Breast epithelium (tissue), 4 donors: ENCODE measurements at regions not wholly inside any gene's neighbourhood (a gene's known extent, or its start where the extent isn't known, plus 50 kb on each side); places are given as distances from the start of the nearest gene placed in this dataset.

Source experiments
- DNase-seq, 2 donors: peaks; one replicate each; pipeline ENCODE4 v3.0.0-alpha.2; 2019; ENCODE audit warnings: low spot score in 2 of 2
- H3K27ac ChIP-seq, 2 donors: fragments of 200-600 bp; sonication (generic) in 1 of 2; one replicate each; pipeline ENCODE4 v1.5.1; 2016 to 2019; ENCODE audit warnings: mild to moderate bottlenecking in 1 of 2
- H3K27me3 ChIP-seq, 2 donors: fragments of 200-600 bp; sonication (generic) in 1 of 2; one replicate each; pipeline versions ENCODE4 v1.5.1 to v1.6.0; 2017 to 2019; ENCODE audit warnings: control low read depth in 1 of 2, mild to moderate bottlenecking in 1 of 2
- H3K36me3 ChIP-seq: fragments of 200-600 bp; one replicate; pipeline ENCODE4 v1.5.1; 2019
- H3K4me1 ChIP-seq, 2 donors: fragments of 200-600 bp; sonication (generic); one replicate each; pipeline ENCODE4 v1.5.1; 2016 to 2019; ENCODE audit warnings: control low read depth in 1 of 2
- H3K4me3 ChIP-seq, 3 donors: fragments of 200-600 bp; sonication (generic); 1 replicate in 2 of 3; 2 replicates in 1 of 3; pipeline ENCODE4 v1.5.1; 2016 to 2019; ENCODE audit warnings: mild to moderate bottlenecking in 3 of 3, moderate library complexity in 2 of 3
- H3K9me3 ChIP-seq, 2 donors: fragments of 200-600 bp; sonication (generic) in 1 of 2; one replicate each; pipeline ENCODE4 v1.5.1; 2016 to 2019; ENCODE audit warnings: control low read depth in 1 of 2
- POLR2A ChIP-seq: fragments of 450-650 bp; IDR thresholded peaks from one replicate; pipeline ENCODE4 v1.6.1; 2016; ENCODE audit warnings: antibody characterized with exemption, mild to moderate bottlenecking, moderate library complexity
- POLR2AphosphoS5 ChIP-seq, 3 donors: sonication (generic); formaldehyde crosslinking; IDR thresholded peaks; one replicate each; pipeline ENCODE4 v1.6.1; 2017; ENCODE audit warnings: antibody characterized with exemption in 3 of 3
- intact Hi-C: fragments of 100-400 bp; cut with DNase I; formaldehyde crosslinking; loops from one replicate; pipeline ENCODE4 v1.15.1; 2023; ENCODE audit warnings: low total_unique reads
- TF ChIP-seq, protein P1 (sequence below), 3 donors: fragments of 450-650 bp; IDR thresholded peaks; one replicate each; pipeline ENCODE4 v1.5.1; 2016 to 2017; ENCODE audit warnings: antibody characterized with exemption in 3 of 3, mild to moderate bottlenecking in 3 of 3, moderate library complexity in 3 of 3

DNA sequence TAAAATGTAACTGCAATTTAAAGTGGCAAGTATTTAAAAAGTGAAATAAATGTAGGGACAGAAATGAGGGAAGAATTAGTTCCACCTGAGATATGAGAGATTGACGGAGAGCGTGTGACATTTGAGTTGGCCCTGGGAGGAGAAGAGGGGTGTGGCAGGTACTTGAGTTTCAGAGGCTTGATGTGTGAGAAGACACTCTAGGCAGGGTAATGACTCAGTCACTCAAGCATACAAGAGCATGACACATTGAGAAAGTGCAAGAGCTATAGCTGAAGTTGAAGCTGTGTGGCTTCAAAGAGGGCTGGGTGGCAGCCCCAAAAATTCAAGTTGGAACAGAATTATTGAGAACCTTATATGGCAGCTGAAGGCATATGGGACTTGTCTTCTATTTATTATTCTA, 420.5 kb downstream of the SLITRK2 start:
- no peaks in the 10 kb centered on the region for H3K9me3 ChIP-seq
- no peak overlapping the region for H3K27ac ChIP-seq
- H3K4me3 ChIP-seq, result no peak overlapping the region
- no peaks in the 10 kb centered on the region for H3K36me3 ChIP-seq
- intact Hi-C loops, result no loop called here
- no peaks in the 10 kb centered on the region for H3K4me1 ChIP-seq
- TF ChIP-seq POLR2A, result no peak
- H3K27me3 ChIP-seq, result no peaks in the 10 kb centered on the region
- no peak for DNase-seq

DNA sequence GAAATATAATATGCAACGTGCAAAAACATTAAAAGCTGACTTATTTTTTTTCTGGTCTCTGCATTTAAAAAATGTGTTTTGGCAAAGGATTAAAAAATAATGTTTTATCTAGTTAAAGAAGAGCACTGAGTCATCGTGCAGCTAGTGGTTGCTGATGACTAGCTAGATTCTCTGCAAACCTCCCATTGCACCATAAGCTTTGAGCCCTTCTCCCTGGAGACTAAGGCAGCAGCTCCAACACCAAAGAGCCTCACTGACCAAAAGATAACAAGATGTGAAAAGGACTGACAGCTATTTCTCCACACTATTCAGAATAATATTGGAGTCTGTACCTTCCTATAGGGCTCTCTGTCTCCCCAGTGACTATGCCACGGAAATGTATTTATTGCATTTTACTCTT, 424.3 kb downstream of the SLITRK2 start:
- H3K4me1 ChIP-seq, result no peaks in the 10 kb centered on the region
- TF ChIP-seq, protein P1, sequence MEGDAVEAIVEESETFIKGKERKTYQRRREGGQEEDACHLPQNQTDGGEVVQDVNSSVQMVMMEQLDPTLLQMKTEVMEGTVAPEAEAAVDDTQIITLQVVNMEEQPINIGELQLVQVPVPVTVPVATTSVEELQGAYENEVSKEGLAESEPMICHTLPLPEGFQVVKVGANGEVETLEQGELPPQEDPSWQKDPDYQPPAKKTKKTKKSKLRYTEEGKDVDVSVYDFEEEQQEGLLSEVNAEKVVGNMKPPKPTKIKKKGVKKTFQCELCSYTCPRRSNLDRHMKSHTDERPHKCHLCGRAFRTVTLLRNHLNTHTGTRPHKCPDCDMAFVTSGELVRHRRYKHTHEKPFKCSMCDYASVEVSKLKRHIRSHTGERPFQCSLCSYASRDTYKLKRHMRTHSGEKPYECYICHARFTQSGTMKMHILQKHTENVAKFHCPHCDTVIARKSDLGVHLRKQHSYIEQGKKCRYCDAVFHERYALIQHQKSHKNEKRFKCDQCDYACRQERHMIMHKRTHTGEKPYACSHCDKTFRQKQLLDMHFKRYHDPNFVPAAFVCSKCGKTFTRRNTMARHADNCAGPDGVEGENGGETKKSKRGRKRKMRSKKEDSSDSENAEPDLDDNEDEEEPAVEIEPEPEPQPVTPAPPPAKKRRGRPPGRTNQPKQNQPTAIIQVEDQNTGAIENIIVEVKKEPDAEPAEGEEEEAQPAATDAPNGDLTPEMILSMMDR (IDR thresholded peaks at IDR 0.05), result no peak
- TF ChIP-seq POLR2AphosphoS5 (IDR thresholded peaks at IDR 0.05), result no peak
- no peak for TF ChIP-seq POLR2A
- no peak overlapping the region for H3K4me3 ChIP-seq
- no peak for DNase-seq
- H3K27me3 ChIP-seq, result peaks cover 0 to 12% of the 10 kb centered on the region in 2 donors
- H3K36me3 ChIP-seq, result no peaks in the 10 kb centered on the region
- no peaks in the 10 kb centered on the region for H3K9me3 ChIP-seq
- intact Hi-C loops, result no loop called here
- no peak overlapping the region for H3K27ac ChIP-seq

DNA sequence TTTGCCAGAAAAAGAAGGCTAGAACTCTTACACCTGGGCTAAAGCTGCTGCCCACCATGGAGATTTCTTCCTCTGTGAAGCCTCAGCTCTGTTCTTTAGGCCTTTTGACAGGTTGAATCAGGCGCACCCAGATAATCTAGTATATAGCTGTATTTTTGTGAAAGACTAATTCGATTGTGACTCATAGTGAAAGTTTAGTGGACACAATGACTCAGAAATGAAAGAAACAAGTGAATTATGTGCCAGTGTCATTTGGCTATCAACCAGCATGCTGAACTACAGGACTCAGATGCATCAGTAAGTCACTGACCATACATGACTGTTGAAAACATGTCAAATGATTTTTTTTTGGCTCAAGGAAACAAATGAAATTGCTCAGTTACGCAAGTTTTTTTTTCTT, 425.4 kb downstream of the SLITRK2 start:
- intact Hi-C loops, result no loop called here
- TF ChIP-seq, protein P1 (IDR thresholded peaks at IDR 0.05), result no peak
- TF ChIP-seq POLR2A, result no peak
- TF ChIP-seq POLR2AphosphoS5 (IDR thresholded peaks at IDR 0.05), result no peak
- no peak for DNase-seq
- Histone ChIP-seq H3K4me1 (no peaks in the 10 kb centered on the region), H3K27me3 (peaks cover 0 to 12% of the 10 kb centered on the region in 2 donors), H3K9me3 (no peaks in the 10 kb centered on the region), H3K4me3 (no peak overlapping the region), H3K27ac (no peak overlapping the region), H3K36me3 (no peaks in the 10 kb centered on the region)

DNA sequence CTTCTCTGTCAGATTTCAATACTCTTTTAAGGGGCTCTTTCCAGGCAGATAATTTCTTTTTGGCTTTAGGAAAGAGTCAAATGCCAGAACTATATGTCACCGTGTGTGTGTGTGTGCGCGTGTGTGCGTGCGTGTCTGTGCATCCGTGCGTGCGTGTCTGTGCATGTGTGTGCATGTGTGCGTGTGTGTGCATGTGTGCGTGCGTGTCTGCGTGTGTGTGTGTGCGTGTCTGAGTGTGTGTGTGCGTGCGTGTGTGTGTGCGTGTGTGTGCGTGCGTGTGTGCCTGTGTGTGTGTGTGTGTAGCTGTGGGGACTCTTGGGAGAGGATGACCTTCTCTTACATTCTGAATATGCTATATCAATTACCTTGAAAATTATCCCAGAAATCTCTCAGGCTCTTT, 441.6 kb downstream of the SLITRK2 start:
- H3K36me3 ChIP-seq, result no peaks in the 10 kb centered on the region
- no peaks in the 10 kb centered on the region for H3K4me1 ChIP-seq
- no peaks in the 10 kb centered on the region for H3K27me3 ChIP-seq
- H3K9me3 ChIP-seq, result no peaks in the 10 kb centered on the region
- no peak overlapping the region for H3K27ac ChIP-seq
- no peak for DNase-seq
- TF ChIP-seq, protein P1 (IDR thresholded peaks at IDR 0.05), result no peak
- no peak for TF ChIP-seq POLR2A
- TF ChIP-seq POLR2AphosphoS5 (IDR thresholded peaks at IDR 0.05), result no peak
- H3K4me3 ChIP-seq, result no peak overlapping the region
- intact Hi-C loops, result loop anchor here (10.0 kb wide), 1 partner anchor 96 kb away; no protein-coding TSS in a partner anchor

DNA sequence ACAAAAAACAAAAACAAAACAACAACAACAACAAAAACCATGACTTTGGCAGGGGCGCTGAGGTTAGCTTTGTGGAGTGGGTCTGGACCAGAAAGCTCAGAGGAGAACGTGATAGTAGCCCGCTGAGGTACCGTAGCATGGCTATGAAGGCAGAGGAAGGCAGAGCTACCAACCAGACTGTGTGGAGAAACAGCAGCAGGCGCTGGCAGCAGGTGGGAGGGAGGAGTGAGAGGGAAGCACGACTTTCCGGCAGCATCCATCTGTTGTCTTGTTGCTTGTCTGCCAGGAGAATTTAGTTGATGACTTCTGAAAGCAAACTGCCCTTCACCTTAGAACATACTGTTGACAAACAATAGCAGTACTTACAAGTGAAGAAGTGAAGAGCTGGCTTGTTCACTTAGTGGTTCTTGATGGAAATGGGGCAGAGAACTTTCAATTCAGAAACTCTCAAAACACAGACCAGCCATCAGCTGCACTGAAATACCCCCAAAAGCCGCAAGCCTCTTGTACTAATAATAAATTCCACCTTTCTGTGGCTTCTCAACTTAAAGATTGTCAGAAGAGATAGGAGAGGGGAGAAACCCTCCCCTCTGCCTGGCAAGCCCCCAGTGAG, 447.2 kb downstream of the SLITRK2 start:
- Histone ChIP-seq H3K27ac (no peak overlapping the region), H3K27me3 (no peaks in the 10 kb centered on the region), H3K36me3 (no peaks in the 10 kb centered on the region), H3K4me3 (no peak overlapping the region), H3K4me1 (no peaks in the 10 kb centered on the region), H3K9me3 (no peaks in the 10 kb centered on the region)
- DNase-seq, result no peak
- intact Hi-C loops, result no loop called here
- TF ChIP-seq, protein P1 (IDR thresholded peaks at IDR 0.05), result no peak
- TF ChIP-seq POLR2A (no peak), POLR2AphosphoS5 (IDR thresholded peaks at IDR 0.05) (no peak)

DNA sequence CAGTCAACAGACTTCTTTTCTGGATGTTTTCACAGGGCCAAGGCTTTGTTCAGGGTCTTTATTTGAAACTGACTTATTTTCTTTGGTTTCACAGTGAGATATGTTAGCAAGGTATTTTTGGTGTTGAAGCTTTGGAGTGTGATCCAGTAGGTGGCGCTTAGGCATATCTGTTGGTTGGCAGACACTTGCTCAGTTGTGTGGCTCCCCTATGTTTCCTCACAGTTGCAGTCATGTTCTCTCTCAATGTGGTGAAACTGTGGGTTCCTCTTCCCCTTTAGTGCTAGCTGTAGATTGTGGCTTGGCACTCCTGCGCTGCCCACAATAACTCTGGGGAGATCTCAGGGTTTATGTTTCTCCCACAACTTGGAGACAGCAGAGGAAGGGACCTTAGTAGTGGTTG, 460.8 kb downstream of the SLITRK2 start:
- no peak overlapping the region for H3K4me3 ChIP-seq

More for the DNA sequence above, 460.8 kb downstream of the SLITRK2 start:
- Histone ChIP-seq H3K27ac (no peak overlapping the region), H3K27me3 (peaks cover 0 to 4% of the 10 kb centered on the region in 2 donors), H3K9me3 (no peaks in the 10 kb centered on the region), H3K36me3 (no peaks in the 10 kb centered on the region), H3K4me1 (no peaks in the 10 kb centered on the region)
- TF ChIP-seq, protein P1 (IDR thresholded peaks at IDR 0.05), result no peak
- no peak for TF ChIP-seq POLR2AphosphoS5 (IDR thresholded peaks at IDR 0.05)
- TF ChIP-seq POLR2A, result no peak
- intact Hi-C loops, result no loop called here
- DNase-seq, result no peak
